ENCODE measurements at regions not wholly inside any gene's neighbourhood (a gene's known extent, or its start where the extent isn't known, plus 50 kb on each side); places are given as distances from the start of the nearest gene placed in this dataset.

DNA sequence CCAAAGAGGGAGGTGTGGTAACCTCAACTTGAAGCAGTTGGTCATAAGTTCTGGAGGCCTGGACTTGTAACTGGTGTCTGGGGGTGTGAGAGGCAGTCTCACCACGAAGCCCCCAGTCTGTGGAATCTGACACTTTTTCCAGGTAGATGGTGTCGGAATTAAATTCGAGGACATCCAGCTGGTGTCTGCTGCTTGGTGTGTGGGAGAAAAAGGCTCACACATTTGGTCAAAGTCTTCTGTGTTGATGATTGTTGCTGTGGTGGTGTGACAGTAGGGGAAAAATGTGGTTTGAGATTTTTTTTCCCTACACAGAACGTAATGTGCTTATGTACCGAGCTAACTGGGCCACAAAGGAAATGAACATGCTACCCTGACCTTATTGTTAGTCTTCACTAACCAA, 251.9 kb downstream of the MAT2B start:
- Histone ChIP-seq H3F3A (ENCODE audit: insufficient read depth, low read length) (no peaks in the 10 kb centered on the region), H3K9ac (ENCODE audit: low read length) (no peak overlapping the region), H3K9me2 (ENCODE audit: low read depth, low read length) (no peaks in the 10 kb centered on the region), H3K27me3 (ENCODE audit: insufficient read depth, low read length) (no peaks in the 10 kb centered on the region), H3K36me3 (ENCODE audit: insufficient read depth, low read length) (no peaks in the 10 kb centered on the region), H3K27ac (ENCODE audit: low read depth, low read length, poor library complexity, severe bottlenecking) (no peak overlapping the region), H3K4me1 (ENCODE audit: insufficient read depth, low read length, severe bottlenecking) (no peaks in the 10 kb centered on the region), H3K4me3 (ENCODE audit: low read depth, low read length, poor library complexity, severe bottlenecking) (no peak overlapping the region), H3K4me2 (ENCODE audit: low read length) (no peak overlapping the region), H2AFZ (ENCODE audit: low read length) (no peak overlapping the region), H3K9me3 (ENCODE audit: low read length) (no peaks in the 10 kb centered on the region), H4K20me1 (ENCODE audit: insufficient read depth, low read length) (no peaks in the 10 kb centered on the region), H3K79me2 (ENCODE audit: insufficient read depth, low read length) (no peaks in the 10 kb centered on the region)
- TF ChIP-seq, protein P1, sequence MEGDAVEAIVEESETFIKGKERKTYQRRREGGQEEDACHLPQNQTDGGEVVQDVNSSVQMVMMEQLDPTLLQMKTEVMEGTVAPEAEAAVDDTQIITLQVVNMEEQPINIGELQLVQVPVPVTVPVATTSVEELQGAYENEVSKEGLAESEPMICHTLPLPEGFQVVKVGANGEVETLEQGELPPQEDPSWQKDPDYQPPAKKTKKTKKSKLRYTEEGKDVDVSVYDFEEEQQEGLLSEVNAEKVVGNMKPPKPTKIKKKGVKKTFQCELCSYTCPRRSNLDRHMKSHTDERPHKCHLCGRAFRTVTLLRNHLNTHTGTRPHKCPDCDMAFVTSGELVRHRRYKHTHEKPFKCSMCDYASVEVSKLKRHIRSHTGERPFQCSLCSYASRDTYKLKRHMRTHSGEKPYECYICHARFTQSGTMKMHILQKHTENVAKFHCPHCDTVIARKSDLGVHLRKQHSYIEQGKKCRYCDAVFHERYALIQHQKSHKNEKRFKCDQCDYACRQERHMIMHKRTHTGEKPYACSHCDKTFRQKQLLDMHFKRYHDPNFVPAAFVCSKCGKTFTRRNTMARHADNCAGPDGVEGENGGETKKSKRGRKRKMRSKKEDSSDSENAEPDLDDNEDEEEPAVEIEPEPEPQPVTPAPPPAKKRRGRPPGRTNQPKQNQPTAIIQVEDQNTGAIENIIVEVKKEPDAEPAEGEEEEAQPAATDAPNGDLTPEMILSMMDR (IDR thresholded peaks at IDR 0.05; ENCODE audit: low read length): no peak
- TF ChIP-seq EZH2 (IDR thresholded peaks at IDR 0.05; ENCODE audit: borderline replicate concordance, low read length): no peak

DNA sequence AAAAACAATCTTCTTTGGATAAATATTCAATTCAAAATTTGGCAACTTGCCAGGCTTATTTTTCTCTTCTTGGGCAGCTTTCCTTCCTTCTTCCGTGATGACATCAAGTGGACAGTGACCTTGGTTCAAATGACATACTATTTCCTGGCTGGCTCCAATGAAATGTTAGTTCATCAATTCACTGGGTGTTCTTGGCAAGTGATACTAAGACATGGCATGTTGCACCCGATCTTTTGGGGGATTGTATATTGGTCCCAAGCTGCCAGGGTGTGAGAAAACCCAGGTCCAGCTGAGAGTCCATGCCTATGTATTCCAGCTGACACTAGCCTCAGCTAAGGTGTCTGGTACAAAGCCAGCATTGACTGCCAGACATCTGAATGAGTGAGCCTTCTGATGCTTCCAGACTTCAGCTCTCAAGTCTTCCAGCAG, 252.9 kb downstream of the MAT2B start:
- Histone ChIP-seq H3K9ac (ENCODE audit: low read length) (no peak overlapping the region), H3K4me2 (ENCODE audit: low read length) (no peak overlapping the region), H3K9me3 (ENCODE audit: low read length) (no peaks in the 10 kb centered on the region), H3K79me2 (ENCODE audit: insufficient read depth, low read length) (no peaks in the 10 kb centered on the region), H3K4me1 (ENCODE audit: insufficient read depth, low read length, severe bottlenecking) (no peaks in the 10 kb centered on the region), H3K27ac (ENCODE audit: low read depth, low read length, poor library complexity, severe bottlenecking) (no peak overlapping the region), H3K36me3 (ENCODE audit: insufficient read depth, low read length) (no peaks in the 10 kb centered on the region), H3K9me2 (ENCODE audit: low read depth, low read length) (no peaks in the 10 kb centered on the region), H3K27me3 (ENCODE audit: insufficient read depth, low read length) (no peaks in the 10 kb centered on the region), H3F3A (ENCODE audit: insufficient read depth, low read length) (no peaks in the 10 kb centered on the region), H2AFZ (ENCODE audit: low read length) (no peak overlapping the region), H4K20me1 (ENCODE audit: insufficient read depth, low read length) (no peaks in the 10 kb centered on the region), H3K4me3 (ENCODE audit: low read depth, low read length, poor library complexity, severe bottlenecking) (no peak overlapping the region)
- no peak for TF ChIP-seq EZH2 (IDR thresholded peaks at IDR 0.05; ENCODE audit: borderline replicate concordance, low read length)
- TF ChIP-seq, protein P1 (IDR thresholded peaks at IDR 0.05; ENCODE audit: low read length): no peak

DNA sequence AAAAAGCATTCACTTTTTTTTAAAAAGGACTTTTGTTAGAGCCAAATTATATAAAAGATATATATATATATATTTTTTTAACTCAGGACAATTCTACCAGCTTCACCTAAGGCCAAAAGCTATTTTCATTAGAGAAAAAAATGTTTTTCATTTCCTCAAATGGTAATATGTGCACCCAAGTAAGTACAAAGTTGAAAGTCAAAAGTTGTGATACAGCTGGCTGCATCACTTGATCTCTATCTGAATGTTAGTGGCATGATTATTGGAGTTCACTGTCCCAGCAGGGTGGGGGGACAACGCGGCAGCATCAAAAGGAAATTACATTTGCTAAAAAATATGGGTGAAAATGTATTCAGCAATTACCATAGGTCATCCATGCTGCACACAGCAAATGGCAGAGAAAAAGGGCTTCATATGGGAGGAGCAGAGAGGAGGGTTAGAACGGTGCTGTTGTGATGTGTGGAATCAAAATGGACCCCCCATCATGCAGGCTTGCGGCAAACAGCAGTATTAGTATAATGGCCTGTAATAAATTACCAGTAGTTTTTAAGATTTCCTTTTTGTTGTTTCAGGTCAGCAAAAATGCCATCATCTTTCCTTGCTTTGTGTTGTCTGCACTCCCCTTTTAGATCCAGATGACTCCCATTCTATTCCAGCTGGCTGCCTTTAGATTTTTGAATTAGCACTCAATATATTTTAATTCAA, 253.7 kb downstream of the MAT2B start:
- Histone ChIP-seq H2AFZ (ENCODE audit: low read length) (no peak overlapping the region), H3K27me3 (ENCODE audit: insufficient read depth, low read length) (no peaks in the 10 kb centered on the region), H3K4me3 (ENCODE audit: low read depth, low read length, poor library complexity, severe bottlenecking) (no peak overlapping the region), H3K27ac (ENCODE audit: low read depth, low read length, poor library complexity, severe bottlenecking) (no peak overlapping the region), H3K79me2 (ENCODE audit: insufficient read depth, low read length) (no peaks in the 10 kb centered on the region), H3K4me2 (ENCODE audit: low read length) (no peak overlapping the region), H3K9ac (ENCODE audit: low read length) (no peak overlapping the region), H3F3A (ENCODE audit: insufficient read depth, low read length) (no peaks in the 10 kb centered on the region), H3K36me3 (ENCODE audit: insufficient read depth, low read length) (no peaks in the 10 kb centered on the region), H4K20me1 (ENCODE audit: insufficient read depth, low read length) (no peaks in the 10 kb centered on the region), H3K9me3 (ENCODE audit: low read length) (no peaks in the 10 kb centered on the region), H3K4me1 (ENCODE audit: insufficient read depth, low read length, severe bottlenecking) (no peaks in the 10 kb centered on the region), H3K9me2 (ENCODE audit: low read depth, low read length) (no peaks in the 10 kb centered on the region)
- no peak for TF ChIP-seq EZH2 (IDR thresholded peaks at IDR 0.05; ENCODE audit: borderline replicate concordance, low read length)
- TF ChIP-seq, protein P1 (IDR thresholded peaks at IDR 0.05; ENCODE audit: low read length): no peak
